ENCODE measurements at regions not wholly inside any gene's neighbourhood (a gene's known extent, or its start where the extent isn't known, plus 50 kb on each side); places are given as distances from the start of the nearest gene placed in this dataset.

DNA sequence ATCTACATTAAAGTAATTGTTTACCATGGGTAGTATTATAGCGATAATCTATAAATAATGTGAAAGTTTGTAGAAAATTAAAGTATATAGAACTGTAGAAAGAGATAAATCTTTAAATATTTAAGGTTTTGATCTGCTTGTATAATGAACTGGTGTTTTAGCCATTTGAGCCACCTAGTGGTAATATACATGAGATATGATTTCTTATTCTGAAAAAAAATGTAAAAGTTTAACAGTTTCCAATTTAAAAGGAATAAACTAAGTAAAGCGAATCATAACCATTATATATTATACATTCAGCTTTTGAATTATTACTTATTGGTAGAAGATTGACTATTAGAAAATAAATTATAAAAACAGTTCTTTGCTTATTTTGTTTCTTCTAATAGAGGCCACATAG, 91.2 kb downstream of the OTUD1 start:
- DNase-seq (ENCODE audit: low read depth in 2 of 2): peak; percentile 8 to 59

DNA sequence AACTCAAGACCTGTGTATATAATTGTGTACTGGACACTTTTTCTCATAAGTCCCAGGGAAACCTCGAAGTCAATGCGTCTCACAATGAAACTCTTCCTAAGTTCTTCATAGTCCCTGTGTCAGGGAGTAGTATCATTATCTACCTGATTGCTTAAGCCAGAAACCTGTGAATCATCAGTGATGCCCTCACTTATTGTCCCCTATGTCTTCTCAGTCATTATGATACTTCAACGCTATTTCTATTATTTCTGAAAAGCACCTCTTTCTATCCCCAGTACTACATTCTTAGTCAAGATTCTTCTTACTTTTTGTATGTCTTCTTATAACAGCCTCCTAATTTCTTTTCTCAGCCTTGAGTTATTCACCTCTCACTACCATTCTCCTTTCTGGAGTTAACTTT, 94.3 kb downstream of the OTUD1 start:
- DNase-seq (ENCODE audit: low read depth in 2 of 2): no peak
- no peak overlapping the region for H2AFZ ChIP-seq (ENCODE audit: low read length)
- H3K4me3 ChIP-seq (replicated peaks in 1 of 4; ENCODE audit: control extremely low read depth in 1 of 4, insufficient read depth in 1 of 4, low read depth in 3 of 4, low read length in 4 of 4): no peak overlapping the region
- H3K27ac ChIP-seq (ENCODE audit: insufficient read depth, low read length): no peak overlapping the region
- no peaks in the 10 kb centered on the region for H3K27me3 ChIP-seq (ENCODE audit: control insufficient read depth, insufficient read depth, low read length)
- no peak overlapping the region for H3K4me2 ChIP-seq (ENCODE audit: extremely low read depth, insufficient read depth, low read length)
- H3K9ac ChIP-seq (ENCODE audit: insufficient read depth, low read length): no peak overlapping the region
- H3K79me2 ChIP-seq (ENCODE audit: control insufficient read depth, insufficient read depth, low read length): no peaks in the 10 kb centered on the region
- TF ChIP-seq, protein P1, sequence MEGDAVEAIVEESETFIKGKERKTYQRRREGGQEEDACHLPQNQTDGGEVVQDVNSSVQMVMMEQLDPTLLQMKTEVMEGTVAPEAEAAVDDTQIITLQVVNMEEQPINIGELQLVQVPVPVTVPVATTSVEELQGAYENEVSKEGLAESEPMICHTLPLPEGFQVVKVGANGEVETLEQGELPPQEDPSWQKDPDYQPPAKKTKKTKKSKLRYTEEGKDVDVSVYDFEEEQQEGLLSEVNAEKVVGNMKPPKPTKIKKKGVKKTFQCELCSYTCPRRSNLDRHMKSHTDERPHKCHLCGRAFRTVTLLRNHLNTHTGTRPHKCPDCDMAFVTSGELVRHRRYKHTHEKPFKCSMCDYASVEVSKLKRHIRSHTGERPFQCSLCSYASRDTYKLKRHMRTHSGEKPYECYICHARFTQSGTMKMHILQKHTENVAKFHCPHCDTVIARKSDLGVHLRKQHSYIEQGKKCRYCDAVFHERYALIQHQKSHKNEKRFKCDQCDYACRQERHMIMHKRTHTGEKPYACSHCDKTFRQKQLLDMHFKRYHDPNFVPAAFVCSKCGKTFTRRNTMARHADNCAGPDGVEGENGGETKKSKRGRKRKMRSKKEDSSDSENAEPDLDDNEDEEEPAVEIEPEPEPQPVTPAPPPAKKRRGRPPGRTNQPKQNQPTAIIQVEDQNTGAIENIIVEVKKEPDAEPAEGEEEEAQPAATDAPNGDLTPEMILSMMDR (conservative IDR thresholded peaks at IDR 0.05 in 1 of 2, IDR thresholded peaks at IDR 0.05 in 1 of 2; ENCODE audit: low read depth in 1 of 2, low read length in 2 of 2): no peak
- TF ChIP-seq EZH2 (IDR thresholded peaks at IDR 0.05; ENCODE audit: low read length, missing control alignments): no peak
- no peaks in the 10 kb centered on the region for H3K4me1 ChIP-seq (ENCODE audit: control insufficient read depth, extremely low read depth, insufficient read depth, low read length)
- no peaks in the 10 kb centered on the region for H3K36me3 ChIP-seq (ENCODE audit: control insufficient read depth, insufficient read depth, low read length)
- H3K9me3 ChIP-seq (ENCODE audit: control insufficient read depth, insufficient read depth, low read depth, low read length): no peaks in the 10 kb centered on the region
- H4K20me1 ChIP-seq (ENCODE audit: control insufficient read depth, extremely low read depth, insufficient read depth, low read length): no peaks in the 10 kb centered on the region

More for the DNA sequence above, 91.2 kb downstream of the OTUD1 start:
- no peak overlapping the region for H3K4me2 ChIP-seq (ENCODE audit: extremely low read depth, insufficient read depth, low read length)
- no peak overlapping the region for H3K4me3 ChIP-seq (replicated peaks in 1 of 4; ENCODE audit: control extremely low read depth in 1 of 4, insufficient read depth in 1 of 4, low read depth in 3 of 4, low read length in 4 of 4)
- no peaks in the 10 kb centered on the region for H4K20me1 ChIP-seq (ENCODE audit: control insufficient read depth, extremely low read depth, insufficient read depth, low read length)
- H3K79me2 ChIP-seq (ENCODE audit: control insufficient read depth, insufficient read depth, low read length): no peaks in the 10 kb centered on the region
- TF ChIP-seq, protein P1 (conservative IDR thresholded peaks at IDR 0.05 in 1 of 2, IDR thresholded peaks at IDR 0.05 in 1 of 2; ENCODE audit: low read depth in 1 of 2, low read length in 2 of 2): peak in 1 of 2 donors; percentile 36
- no peak for TF ChIP-seq EZH2 (IDR thresholded peaks at IDR 0.05; ENCODE audit: low read length, missing control alignments)
- no peaks in the 10 kb centered on the region for H3K27me3 ChIP-seq (ENCODE audit: control insufficient read depth, insufficient read depth, low read length)
- no peaks in the 10 kb centered on the region for H3K9me3 ChIP-seq (ENCODE audit: control insufficient read depth, insufficient read depth, low read depth, low read length)
- H3K36me3 ChIP-seq (ENCODE audit: control insufficient read depth, insufficient read depth, low read length): no peaks in the 10 kb centered on the region
- no peak overlapping the region for H3K27ac ChIP-seq (ENCODE audit: insufficient read depth, low read length)
- H2AFZ ChIP-seq (ENCODE audit: low read length): no peak overlapping the region
- H3K9ac ChIP-seq (ENCODE audit: insufficient read depth, low read length): no peak overlapping the region
- H3K4me1 ChIP-seq (ENCODE audit: control insufficient read depth, extremely low read depth, insufficient read depth, low read length): no peaks in the 10 kb centered on the region

DNA sequence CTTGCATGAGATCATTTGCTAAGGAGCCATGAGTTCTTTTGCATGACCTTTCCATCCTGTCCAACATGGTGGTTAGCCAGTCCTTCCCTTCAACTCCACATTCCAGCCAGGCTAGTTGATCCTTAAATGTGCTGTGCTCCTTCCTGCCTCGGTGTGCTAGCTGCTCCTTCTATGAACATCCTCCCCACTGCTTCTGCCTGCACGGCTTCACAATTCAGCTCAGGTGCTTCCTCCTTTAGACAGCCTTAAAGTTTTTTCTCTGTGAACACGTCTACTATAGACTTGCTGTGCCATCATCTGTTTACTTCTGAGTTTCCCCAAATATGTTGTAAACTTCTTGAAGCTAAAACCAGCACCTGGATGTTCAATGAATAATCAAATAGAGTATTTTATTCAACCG, 95.5 kb downstream of the OTUD1 start:
- no peaks in the 10 kb centered on the region for H3K79me2 ChIP-seq (ENCODE audit: control insufficient read depth, insufficient read depth, low read length)
- H3K27ac ChIP-seq (ENCODE audit: insufficient read depth, low read length): no peak overlapping the region
- H4K20me1 ChIP-seq (ENCODE audit: control insufficient read depth, extremely low read depth, insufficient read depth, low read length): no peaks in the 10 kb centered on the region
- H3K9me3 ChIP-seq (ENCODE audit: control insufficient read depth, insufficient read depth, low read depth, low read length): no peaks in the 10 kb centered on the region
- H3K27me3 ChIP-seq (ENCODE audit: control insufficient read depth, insufficient read depth, low read length): no peaks in the 10 kb centered on the region
- no peaks in the 10 kb centered on the region for H3K4me1 ChIP-seq (ENCODE audit: control insufficient read depth, extremely low read depth, insufficient read depth, low read length)
- H3K4me3 ChIP-seq (replicated peaks in 1 of 4; ENCODE audit: control extremely low read depth in 1 of 4, insufficient read depth in 1 of 4, low read depth in 3 of 4, low read length in 4 of 4): no peak overlapping the region
- H3K4me2 ChIP-seq (ENCODE audit: extremely low read depth, insufficient read depth, low read length): no peak overlapping the region
- DNase-seq (ENCODE audit: low read depth in 2 of 2): no peak
- H2AFZ ChIP-seq (ENCODE audit: low read length): no peak overlapping the region
- H3K9ac ChIP-seq (ENCODE audit: insufficient read depth, low read length): no peak overlapping the region
- no peaks in the 10 kb centered on the region for H3K36me3 ChIP-seq (ENCODE audit: control insufficient read depth, insufficient read depth, low read length)
- no peak for TF ChIP-seq EZH2 (IDR thresholded peaks at IDR 0.05; ENCODE audit: low read length, missing control alignments)
- TF ChIP-seq, protein P1 (conservative IDR thresholded peaks at IDR 0.05 in 1 of 2, IDR thresholded peaks at IDR 0.05 in 1 of 2; ENCODE audit: low read depth in 1 of 2, low read length in 2 of 2): no peak
